H1 (cell line): ENCODE measurements at regions not wholly inside any gene's neighbourhood (a gene's known extent, or its start where the extent isn't known, plus 50 kb on each side); places are given as distances from the start of the nearest gene placed in this dataset.

Source experiments
- ATF2 ChIP-seq: IDR thresholded peaks from 2 replicates; pipeline ENCODE4 v1.6.1; 2012; ENCODE audit warnings: low read length, inconsistent platforms
- BCL11A ChIP-seq, 2 experiments: IDR thresholded peaks; one replicate each; pipeline ENCODE4 v1.6.1; 2011; ENCODE audit warnings: low read depth in 2 of 2, low read length in 2 of 2, mild to moderate bottlenecking in 2 of 2
- CHD7 ChIP-seq: fragments of 300-600 bp; sonication (generic); IDR thresholded peaks from 2 replicates; pipeline ENCODE4 v1.7.1; 2012; ENCODE audit warnings: low read length, moderate library complexity, mild to moderate bottlenecking, inconsistent platforms; ENCODE audit not compliant: insufficient replicate concordance
- JUN ChIP-seq: IDR thresholded peaks from 2 replicates; pipeline ENCODE4 v1.6.1; 2011; ENCODE audit warnings: low read depth, mild to moderate bottlenecking, improper control_type of control experiment, low read length
- MAX ChIP-seq: IDR thresholded peaks from 2 replicates; pipeline ENCODE4 v1.6.1; 2012; ENCODE audit warnings: inconsistent platforms
- POLR2AphosphoS5 ChIP-seq: IDR thresholded peaks from 2 replicates; pipeline ENCODE4 v1.6.1; 2011; ENCODE audit warnings: low read depth, low read length
- POU5F1 ChIP-seq: IDR thresholded peaks from 2 replicates; pipeline ENCODE4 v1.6.1; 2011; ENCODE audit warnings: low read depth, mild to moderate bottlenecking, low read length, moderate library complexity
- RNF2 ChIP-seq: fragments of 200-900, 300-1000 bp; sonication (generic); IDR thresholded peaks from 2 replicates; pipeline ENCODE4 v1.7.1; 2016; ENCODE audit warnings: borderline replicate concordance, low read depth, mild to moderate bottlenecking, antibody characterized with exemption, low read length; ENCODE audit not compliant: poor library complexity, severe bottlenecking; ENCODE audit errors: missing control alignments
- SIRT6 ChIP-seq: IDR thresholded peaks from one replicate; pipeline ENCODE4 v1.7.1; 2012; ENCODE audit warnings: low read length, inconsistent platforms
- TBP ChIP-seq: IDR thresholded peaks from 2 replicates; pipeline ENCODE4 v1.6.1; 2011; ENCODE audit warnings: low read depth, low read length, improper control_type of control experiment

DNA sequence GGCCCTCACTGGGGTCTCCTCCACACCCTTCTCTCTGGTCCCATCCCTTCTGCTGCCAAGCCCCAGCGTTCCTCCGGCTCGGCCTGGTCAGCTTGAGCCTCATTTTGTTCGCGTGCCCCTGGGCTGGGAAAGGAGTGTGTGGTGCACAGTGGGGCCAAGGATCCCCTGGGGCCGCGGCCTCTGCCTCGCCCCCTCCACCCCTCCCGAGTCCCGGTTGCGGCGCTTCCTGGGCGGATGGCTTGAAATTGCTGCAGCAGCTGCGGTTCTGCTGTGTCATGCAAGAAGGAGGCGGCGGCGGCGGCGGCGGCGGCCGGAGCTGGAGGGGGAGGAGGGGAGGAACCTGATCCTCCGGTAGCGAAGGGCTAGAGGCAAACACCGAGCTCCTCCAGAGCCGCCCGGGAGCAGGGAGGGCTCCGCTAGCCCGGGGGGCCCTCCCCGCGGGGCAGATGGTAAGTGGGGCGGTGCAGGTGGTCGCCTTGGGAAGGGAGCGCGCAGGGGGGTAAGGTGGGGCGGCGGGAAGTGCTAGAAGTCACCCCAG, 217.8 kb upstream of the MKLN1 start (continued):
- TF ChIP-seq CHD7, result no peak
- TF ChIP-seq SIRT6, result no peak
- peak; percentile 16; the same call in 1 of the 2 replicates for TF ChIP-seq TBP
- no peak for TF ChIP-seq BCL11A (IDR thresholded peaks at IDR 0.05; ENCODE audit: low read depth in 2 of 2, low read length in 2 of 2)
- TF ChIP-seq POU5F1, result no peak
- no peak for TF ChIP-seq RNF2
- no peak for TF ChIP-seq ATF2
- peak; percentile 44; the same call in 1 of the 2 replicates for TF ChIP-seq MAX
- TF ChIP-seq JUN, result no peak
- no peak for TF ChIP-seq POLR2AphosphoS5
